ENCODE measurements at regions not wholly inside any gene's neighbourhood (a gene's known extent, or its start where the extent isn't known, plus 50 kb on each side); places are given as distances from the start of the nearest gene placed in this dataset.

DNA sequence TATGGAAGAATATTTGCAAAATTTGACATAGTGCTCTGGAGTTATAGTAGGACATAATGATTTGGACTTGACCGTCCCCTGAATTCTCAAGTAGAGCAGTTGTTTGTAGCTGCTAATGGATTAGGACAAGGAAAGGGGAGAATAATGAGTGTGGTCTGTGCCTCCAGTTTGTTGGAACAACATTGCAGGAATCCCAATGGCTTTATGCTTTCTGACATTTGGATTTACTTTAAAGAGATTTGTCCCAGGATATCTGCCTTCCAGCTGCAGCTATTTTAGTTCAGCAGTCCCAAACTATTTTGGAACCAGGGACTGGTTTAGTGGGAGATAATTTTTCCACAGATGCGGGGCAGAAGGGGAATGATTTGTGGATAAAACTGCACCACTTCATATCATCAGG, 648.2 kb downstream of the SLCO4C1 start:
- TF ChIP-seq, protein P1, sequence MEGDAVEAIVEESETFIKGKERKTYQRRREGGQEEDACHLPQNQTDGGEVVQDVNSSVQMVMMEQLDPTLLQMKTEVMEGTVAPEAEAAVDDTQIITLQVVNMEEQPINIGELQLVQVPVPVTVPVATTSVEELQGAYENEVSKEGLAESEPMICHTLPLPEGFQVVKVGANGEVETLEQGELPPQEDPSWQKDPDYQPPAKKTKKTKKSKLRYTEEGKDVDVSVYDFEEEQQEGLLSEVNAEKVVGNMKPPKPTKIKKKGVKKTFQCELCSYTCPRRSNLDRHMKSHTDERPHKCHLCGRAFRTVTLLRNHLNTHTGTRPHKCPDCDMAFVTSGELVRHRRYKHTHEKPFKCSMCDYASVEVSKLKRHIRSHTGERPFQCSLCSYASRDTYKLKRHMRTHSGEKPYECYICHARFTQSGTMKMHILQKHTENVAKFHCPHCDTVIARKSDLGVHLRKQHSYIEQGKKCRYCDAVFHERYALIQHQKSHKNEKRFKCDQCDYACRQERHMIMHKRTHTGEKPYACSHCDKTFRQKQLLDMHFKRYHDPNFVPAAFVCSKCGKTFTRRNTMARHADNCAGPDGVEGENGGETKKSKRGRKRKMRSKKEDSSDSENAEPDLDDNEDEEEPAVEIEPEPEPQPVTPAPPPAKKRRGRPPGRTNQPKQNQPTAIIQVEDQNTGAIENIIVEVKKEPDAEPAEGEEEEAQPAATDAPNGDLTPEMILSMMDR (IDR thresholded peaks at IDR 0.05; ENCODE audit: low read depth, low read length), result no peak
- TF ChIP-seq POLR2A (IDR thresholded peaks at IDR 0.05; ENCODE audit: extremely low read depth, insufficient read length), result no peak
